HG03558 (cell line): ENCODE measurements at regions not wholly inside any gene's neighbourhood (a gene's known extent, or its start where the extent isn't known, plus 50 kb on each side); places are given as distances from the start of the nearest gene placed in this dataset.
"Not testable (repeated sequence)": the region's sequence is repeated elsewhere in the genome, so short reads cannot be mapped to it uniquely, and the experiment has no call there.

Experiments used
- ATAC-seq: cut with Tn5 transposase; IDR thresholded peaks from one replicate; pipeline ENCODE4 v1.9.1; 2021; ENCODE audit warnings: moderate number of reproducible peaks; ENCODE audit not compliant: unreplicated experiment; ENCODE audit errors: extremely low read depth

DNA sequence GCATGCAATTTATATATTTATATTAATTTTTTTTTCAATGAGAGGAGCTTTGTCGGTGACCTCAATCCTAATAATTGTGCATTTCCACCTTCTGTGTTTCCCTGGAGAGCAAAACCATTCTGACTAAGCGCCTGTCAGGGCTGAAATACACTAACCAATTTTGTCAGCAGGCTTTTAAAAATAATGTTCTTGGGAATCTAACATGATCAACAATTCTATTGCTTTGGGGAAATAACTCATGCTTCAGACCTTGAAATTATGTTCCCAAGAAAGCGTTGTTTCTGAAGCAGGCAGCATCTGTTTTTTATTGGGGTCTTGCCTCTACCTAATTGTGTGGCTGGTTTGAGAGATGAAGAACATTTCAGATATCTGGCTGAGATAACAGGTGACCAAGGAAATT, 129.1 kb upstream of the ALKAL2 start:
- no peak for ATAC-seq

DNA sequence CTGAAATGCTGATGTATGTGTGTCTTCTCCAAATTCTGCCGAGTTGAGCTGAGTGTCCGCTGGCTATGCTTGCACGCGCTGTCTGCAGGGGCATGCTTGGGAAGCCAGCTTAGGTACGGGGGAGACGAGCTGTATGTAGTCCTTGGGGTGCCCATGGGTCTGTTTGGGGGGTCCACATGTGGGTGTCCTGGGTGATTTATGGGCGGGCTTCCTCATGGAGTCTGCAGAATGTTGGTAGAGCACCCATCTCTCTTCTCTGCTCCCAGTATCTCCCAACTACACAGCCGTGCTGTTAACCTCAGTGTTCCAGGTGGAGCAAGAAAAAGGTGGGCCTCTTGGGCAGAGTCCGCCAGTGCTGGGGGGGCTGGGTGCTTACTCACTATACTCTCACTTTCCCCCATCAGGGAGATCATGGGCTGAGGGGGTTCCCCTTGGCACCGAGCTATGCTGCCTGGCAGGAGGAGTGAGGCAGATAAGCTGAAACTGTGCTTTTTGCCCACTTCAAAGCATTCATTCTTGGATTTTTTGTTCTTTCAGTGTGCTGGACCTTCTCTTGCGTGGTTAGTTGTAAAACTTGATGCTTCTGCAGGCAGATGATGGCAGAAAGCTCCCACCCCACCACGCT, 128.2 kb upstream of the ALKAL2 start:
- ATAC-seq = no peak

DNA sequence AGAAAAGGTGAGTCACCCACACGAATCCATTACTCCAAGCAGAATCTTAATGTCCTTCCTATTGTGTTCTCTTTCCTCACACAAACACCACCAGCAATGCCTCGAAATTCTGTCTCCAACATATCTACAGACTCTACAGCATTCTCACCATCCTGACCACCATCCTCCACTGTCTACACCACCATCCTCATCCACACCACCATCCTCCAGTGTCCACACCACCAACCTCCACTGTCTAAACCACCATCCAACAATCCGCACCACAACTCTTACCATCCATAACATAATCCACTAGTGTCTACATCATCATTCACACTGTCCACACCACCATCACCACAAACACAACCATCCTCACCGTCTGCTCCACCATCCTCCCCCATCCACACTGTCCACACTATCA, 121.6 kb upstream of the ALKAL2 start:
- ATAC-seq = no peak

DNA sequence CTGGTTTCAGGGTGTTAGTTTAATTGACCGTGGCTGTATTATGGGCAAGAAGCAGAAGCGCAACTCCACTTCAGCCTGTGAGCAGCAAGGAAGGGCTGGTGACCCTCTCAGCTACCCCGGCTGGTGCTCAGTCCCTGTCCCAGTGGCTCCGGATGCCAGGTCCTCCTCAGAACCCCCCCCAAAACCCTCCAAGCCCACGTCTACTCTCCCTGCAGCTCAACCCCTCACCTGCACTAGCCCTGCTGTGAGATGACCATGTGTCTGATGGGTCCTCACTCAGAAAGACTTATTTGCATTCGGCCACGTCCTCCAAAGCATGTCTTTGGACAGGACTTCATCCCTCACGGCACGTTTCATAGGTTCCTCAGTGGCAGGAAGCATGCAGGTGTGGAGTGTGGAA, 119.7 kb upstream of the ALKAL2 start:
- no peak for ATAC-seq

DNA sequence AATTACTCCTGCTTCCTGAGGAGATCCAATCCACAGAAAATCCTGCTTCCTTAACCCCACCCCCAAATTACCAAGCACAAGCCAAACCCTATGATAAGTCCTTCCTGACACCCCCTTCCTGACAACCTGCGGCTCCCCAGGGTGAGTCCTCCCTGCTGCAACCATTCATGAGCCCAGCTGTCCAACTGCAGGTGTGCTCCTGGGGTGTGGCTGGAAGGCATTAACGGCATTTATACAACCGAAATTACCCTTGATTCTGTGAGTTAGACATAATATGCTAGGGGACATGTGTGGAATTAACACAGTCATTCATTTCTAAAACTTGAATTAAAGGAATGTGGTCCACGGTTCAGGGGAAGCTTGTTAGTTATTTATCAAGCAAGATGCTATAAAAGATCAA, 119.0 kb upstream of the ALKAL2 start:
- no peak for ATAC-seq

DNA sequence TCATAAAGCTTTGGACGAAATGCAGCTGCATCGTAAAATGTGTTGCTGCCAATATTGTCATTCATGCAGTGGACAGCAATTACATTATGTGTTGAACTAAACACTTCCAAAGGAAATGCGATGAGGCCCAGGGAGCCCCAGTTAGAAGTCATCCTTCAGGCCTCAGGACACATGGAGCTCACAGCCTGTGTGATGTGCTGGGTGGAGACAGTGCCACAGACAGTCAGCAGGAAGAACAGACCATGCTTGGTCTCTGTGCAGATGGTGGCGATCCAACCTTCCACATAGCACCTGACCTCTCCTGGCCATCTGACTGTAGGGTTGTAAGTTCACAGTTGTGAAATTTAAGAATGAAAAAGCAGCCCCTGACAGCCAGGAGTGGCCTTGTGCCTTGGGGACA, 118.3 kb upstream of the ALKAL2 start:
- ATAC-seq = no peak

DNA sequence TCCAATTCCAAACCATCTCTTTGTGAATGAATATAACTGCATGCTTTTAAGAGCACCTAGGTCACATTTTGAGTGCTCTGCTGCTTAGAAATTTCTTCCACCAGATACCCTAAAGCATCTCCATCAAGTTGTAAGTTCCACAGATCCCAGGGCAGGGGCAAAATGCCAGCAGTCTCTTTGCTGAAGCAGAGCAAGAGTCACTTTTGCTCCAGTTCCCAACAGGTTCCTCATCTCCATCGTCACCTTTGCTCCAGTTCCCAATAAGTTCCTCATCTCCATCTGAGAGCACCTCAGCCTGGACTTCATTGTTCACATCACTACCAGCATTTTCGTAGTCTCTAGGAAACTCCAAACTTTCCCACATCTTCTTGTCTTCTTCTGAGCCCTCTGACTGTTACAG, 116.7 kb upstream of the ALKAL2 start:
- no peak for ATAC-seq

DNA sequence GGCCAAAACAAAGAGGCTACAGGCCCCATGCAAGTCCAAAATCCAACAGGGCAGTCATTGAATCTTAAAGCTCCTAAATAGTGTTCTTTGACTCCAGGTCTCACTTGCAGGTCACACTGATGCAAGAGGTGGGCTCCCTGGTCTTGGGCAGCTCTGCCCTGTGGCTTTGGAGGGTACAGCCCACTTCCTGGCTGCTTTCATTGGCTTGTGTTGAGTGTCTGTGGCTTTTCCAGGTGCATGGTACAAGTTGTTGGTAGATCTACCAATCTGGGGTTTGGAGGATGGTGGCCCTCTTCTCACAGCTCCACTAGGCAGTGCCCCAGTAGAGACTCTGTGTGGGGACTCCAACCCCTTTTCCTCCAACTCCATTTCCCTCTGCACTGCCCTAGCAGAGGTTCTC, 115.8 kb upstream of the ALKAL2 start:
- ATAC-seq = no peak

DNA sequence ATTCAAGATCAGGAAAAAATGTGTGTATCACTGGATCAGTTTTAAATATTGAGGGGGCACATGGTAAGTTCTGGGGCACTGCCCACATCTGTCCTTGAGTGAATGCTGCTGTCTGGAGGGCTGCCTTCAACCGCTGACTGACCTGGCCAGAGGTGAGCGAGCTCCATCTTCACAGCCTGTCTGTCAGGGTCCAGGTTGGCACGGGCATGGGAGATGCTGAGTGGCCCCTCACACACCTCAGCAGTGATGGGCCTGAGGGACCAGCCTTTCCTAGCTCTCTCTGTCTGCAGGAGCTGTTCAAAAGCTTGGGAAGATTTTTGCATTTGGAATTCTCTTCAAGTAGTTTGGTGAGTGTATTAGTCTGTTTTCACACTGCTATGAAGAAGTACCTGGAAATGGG, 114.8 kb upstream of the ALKAL2 start:
- no peak for ATAC-seq

DNA sequence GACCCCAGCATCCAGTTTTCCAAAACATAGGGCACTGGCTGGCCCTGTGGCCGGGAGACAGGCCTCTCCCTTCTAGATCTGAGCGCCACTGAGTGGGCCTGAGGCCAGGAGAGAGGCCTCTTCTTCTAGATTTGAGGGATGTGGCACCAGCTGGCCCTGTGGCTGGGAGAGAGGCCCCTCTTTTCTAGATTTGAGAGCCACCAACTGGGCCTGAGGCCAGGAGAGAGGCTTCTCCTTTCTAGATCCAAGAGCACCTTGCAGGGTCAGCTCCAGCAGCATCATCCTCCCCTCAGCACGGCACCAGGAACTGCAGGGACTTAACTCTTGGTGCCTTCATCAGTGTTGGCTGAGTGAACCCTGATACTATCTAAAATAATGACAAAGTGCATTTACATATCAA, 114.3 kb upstream of the ALKAL2 start:
- no peak for ATAC-seq

DNA sequence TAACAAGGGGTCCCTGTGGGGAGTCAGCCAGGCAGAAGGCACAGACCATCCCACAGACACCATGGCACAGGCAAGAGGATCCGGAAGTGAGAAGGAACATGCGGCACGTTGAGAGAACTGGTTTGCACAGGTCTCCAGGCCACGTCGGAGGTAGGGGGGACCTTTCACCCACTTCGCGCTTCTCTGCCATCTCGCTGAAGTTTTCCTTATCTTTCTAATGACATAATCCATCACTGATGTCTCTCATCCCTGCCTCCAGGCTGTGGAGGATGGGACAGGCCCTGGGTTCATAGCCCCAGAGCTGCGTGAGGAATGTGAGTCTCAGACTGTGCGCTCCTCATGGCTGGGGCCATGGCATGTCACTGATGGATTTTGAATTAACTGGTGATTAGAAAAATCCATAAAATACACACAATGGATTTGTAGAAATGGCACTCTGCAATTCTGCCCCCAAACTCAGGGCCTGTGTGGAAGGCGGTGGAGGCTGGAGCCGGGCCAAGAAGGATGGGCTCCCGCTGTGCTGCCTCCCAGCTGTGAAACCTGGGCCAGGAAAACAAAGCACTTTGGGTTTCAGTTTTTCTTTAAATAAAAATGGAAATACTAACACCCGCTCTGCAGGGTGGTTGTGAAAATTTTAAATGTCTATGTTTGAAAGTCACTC, 113.3 kb upstream of the ALKAL2 start:
- ATAC-seq = no peak

DNA sequence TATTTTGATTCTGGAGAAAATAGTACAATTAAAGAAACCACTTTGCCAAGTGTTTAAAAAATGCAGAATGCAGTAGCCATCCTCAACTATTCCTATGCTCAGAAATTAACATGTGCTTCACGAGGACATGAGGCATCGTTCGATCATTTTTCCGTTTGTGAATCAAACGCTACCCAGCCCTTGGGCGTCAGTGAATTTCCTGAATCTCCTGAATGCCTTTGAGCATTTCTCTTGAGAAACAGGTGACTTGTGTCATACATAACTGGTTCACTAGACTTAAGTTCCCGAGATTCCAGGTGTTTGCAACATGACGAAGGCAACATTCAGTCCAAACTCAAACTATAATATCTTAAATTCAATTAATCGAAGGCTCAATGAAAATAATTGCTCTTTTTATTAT, 110.0 kb upstream of the ALKAL2 start:
- no peak for ATAC-seq

DNA sequence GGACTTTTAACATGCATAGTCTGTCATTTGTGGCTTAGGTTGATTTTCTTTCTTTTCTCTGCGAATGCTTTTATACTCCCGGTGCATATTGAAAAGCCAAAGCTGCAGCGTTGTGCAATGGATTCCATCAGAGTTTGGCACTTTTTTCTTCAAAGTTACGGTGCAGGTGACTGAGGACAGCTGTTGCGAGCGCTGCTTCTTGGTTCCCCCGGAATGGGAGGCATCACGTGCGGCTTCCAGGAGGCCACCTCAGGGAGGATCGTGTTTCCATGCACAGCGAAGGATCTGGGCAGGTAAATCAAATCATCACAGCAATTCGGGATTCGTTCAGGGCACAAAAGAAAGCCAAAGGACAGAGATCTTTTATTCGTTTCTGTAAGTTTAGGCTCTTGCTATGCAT, 109.6 kb upstream of the ALKAL2 start:
- no peak for ATAC-seq

DNA sequence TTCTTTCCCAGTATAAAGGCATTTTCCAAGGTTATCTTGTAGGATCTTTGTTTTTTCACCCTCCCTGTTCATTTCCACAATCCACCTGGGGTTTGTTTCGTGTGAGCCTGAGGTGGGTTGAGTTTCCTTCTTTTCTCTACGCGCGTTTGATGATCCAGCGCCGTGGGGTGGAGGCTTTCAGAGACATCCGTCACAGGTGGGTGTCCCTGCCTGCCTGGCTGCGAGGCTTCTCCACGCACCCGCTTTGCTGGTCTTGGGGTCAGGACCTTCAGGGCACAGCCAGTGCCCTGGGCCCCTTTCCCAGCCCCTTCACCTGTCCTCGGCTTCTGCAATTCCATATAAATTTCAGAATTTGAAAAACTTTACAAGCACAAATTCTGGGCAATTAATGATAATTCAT, 109.0 kb upstream of the ALKAL2 start:
- no peak for ATAC-seq

DNA sequence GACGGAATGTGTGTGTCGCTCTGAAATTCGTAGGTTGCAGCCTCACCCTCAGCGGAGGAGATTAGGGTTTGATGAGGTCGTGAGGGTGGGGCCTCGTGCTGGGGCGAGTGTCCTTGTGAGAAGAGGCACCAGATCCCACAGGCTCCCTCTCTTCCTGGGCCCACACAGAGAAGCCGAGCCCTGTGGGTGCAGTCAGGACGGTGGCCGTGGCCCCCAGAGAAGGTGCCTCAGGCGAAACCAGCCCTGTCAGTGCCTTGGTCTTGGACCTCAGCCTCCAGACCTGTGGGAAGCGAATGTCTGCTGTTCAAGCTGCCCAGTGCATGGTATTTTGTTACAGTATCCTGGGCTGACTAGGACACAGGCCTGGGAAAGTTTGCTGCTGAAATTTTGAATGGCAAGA, 108.0 kb upstream of the ALKAL2 start:
- no peak for ATAC-seq

DNA sequence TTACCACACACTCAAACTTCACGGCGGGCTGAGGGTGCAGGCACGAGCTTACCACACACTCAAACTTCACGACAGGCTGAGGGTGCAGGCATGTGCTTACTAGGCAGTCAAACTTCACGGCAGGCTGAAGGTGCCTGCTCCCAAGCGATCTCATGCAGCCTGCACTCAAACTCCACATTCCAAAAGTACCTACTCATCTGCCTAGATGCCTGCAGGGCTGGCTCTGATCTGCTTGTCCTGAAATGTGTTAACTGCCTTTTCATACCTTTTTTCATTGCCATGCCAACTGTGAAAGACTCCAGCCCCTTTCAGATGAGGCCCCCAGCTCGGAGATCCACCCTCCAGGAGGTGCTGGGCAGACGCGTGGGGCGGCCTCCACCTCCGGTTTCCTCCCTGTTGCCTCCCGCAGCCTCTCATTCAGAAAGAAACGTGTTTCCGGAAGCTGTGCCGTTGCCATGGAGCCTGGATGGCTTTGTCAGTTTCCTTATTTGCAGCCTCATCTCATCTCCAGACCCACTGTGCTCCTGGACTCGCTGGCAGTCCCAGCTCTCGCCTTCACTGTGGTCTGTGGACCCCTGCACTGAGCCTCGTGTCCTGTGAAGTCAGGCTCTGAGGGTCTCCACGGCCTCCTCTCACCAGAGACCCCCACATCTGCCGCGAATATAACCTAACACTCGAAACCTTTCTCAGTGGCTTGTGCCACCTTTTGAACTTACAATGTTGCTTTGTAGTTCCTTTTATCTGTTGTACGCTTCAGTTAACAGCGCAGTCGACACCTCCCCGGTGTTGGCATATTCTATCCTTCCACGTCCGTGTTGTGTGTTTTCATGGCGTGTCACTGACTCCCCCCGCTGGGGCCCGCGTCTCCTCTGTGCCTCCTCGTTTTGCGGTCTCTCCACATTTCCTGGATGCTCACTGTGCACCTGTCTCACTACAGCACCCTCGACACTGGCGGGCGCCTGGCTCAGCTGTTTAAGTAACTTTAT, 106.1 kb upstream of the ALKAL2 start:
- no peak for ATAC-seq

DNA sequence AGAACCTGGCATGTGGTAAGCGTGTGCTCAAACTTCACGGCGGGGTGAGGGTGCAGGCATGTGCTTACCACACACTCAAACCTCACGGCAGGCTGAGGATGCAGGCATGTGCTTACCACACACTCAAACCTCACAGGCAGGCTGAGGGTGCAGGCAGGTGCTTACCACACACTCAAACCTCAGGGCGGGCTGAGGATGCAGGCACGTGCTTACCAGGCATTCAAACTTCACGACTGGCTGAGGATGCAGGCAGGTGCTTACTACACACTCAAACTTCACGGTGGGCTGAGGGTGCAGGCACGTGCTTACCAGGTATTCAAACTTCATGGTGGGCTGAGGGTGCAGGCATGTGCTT, 105.0 kb upstream of the ALKAL2 start:
- no peak for ATAC-seq

DNA sequence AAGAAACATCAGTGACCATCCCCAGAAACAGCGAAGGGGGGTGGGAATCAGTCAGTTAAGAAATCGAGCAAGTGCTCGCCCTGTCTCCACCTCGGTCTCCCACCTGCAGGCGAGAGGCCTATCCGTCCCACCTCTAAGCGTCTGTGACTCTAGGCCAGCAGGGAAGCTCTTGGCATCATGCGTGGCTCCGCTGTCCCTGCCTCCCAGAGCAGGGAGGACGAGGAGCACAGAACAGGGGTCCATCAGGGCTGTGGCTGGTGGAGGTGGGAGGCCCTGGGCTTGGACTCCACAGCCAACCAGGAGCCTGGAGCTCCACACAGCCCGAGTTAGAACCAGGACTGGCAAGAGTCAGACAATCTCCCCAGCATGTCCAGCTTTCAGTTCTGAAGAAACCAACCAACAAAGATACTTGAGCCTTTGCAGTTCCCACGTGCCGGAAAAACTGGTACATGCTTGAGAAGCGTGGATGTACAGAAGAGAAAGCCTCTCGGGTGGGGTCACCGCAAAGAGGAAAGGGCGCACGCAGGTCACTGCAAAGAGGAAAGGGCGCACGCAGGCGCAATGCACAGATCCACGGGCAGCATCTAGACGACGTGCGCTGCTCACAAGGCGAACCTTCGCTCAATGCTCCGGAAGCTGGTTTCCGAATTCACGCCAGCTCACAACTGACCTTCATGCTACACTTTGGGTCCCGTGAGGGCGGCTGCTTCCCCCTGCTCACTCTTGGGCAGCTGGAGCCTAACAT, 104.5 kb upstream of the ALKAL2 start:
- no peak for ATAC-seq

DNA sequence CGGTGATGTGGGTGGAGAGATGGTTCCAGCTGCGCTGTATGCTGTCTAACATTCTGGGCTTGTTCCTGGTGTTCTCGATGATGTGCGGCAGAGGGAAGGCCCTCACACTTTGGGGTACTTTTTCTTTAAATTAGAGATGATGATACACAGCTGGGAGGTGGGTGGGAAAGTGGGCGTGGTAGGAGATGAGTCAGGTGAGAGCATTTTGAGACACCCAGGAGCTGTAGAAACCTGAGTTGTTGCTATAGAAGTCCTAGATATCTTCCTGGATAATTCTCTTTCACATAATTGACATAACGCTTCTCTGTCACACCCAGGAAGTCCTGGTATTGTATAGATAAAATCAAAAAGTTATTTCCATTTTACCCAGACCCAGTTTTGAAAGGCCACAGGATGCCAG, 103.8 kb upstream of the ALKAL2 start:
- ATAC-seq = no peak

DNA sequence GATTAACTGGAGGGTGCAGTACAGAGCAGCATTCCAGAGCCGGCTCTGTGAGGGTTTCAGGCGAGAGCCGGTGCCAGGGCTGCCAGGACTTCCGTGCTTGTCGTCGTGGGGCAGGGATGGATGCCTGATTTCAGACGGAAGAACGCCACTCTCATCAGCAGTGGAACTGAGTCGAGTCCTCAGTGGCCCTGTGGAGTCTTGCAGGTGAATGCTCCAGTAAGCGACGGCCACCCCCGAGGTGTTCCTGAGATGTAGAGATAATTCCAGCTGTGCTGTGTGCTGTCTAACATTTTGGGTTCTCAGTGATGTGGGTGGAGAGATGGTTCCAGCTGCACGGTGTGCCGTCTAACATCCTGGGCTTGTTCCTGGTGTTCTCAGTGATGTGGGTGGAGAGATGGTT, 103.1 kb upstream of the ALKAL2 start:
- no peak for ATAC-seq

DNA sequence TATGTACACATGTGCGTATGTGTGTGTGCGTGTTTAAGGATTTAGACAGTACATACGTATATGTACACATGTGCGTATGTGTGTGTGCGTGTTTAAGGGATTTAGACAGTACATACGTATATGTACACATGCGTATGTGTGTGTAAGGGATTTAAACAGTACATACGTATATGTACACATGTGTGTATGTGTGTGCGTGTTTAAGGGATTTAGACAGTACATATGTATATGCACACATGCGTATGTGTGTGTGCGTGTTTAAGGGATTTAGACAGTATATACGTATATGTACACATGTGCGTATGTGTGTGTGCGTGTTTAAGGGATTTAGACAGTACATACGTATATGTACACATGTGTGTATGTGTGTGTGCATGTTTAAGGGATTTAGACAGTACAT, 102.1 kb upstream of the ALKAL2 start:
- not testable (repeated sequence) for ATAC-seq
